GM19035 (cell line): ENCODE measurements at regions not wholly inside any gene's neighbourhood (a gene's known extent, or its start where the extent isn't known, plus 50 kb on each side); places are given as distances from the start of the nearest gene placed in this dataset.

Source experiments
- ATAC-seq: cut with Tn5 transposase; IDR thresholded peaks from one replicate; pipeline ENCODE4 v1.9.1; 2021; ENCODE audit not compliant: unreplicated experiment

DNA sequence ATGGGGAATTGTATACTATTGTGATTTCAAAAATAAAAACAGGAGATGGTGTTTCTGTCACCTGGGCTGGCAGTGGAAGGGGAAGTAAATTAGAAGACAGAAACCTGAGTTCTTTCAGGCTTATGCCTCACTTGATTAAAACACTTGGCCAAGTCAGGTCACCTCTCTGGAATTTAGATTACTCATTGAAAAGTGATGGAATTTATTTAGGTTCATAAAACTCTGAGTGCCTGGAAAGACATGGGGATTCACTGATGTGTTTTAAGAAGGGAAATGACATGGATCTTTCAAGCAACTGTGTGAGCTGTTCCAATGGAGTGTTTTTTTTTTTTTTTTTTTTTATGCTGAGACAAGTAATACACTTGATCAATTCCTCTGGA is 400.1 kb downstream of the TMEM135 start:
- ATAC-seq = no peak

DNA sequence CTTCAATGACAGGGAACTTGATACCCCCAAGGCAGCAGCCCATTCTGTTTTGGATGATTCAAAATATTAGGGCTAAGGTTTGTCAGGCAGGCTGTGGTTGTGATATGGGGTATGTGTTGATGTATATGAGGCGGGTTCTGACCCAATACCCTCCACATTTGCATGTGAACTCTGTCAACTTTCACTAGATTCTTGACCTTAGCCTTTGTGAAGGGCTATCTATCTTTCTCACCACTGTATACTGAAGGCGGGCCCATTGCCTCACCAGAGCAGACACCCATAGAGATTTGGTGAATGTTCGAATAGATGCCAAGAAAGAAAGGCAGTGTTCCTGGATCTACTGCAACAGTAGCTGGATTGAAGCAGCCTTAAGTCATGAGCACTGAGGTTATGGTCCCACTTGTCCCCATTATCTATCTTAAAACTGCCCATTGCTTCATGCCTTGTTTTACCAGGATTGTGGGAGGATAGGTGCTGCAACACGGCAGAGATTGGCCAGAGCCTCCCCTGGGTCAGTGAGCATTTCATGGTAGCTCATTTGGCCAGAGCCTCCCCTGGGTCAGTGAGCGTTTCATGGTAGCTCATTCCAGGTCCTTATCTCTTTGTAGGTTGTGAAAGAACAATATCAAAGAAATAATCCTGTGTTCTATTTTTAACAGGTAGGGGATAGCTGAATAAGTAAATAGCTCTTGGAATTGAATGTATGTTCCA is 399.6 kb downstream of the TMEM135 start:
- ATAC-seq = no peak

DNA sequence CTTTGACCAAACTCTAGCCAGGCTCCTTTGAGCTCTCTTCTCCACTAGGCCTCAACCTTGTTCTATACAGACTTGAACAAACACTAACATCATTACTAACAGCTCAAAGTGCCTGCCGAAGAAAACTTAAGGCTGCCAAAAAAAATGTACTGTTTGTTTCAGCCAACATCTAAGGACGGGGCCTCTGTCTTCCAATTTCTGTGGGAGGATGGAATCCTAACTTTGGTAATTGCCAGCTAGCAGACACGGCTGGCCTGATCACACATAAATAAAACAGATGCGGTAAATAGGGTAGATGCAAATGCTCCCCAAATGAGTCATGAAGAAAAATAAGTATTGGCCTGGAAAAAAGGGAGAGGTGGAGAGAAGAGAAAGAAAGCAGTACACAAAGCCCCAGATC is 394.3 kb downstream of the TMEM135 start:
- ATAC-seq = no peak

DNA sequence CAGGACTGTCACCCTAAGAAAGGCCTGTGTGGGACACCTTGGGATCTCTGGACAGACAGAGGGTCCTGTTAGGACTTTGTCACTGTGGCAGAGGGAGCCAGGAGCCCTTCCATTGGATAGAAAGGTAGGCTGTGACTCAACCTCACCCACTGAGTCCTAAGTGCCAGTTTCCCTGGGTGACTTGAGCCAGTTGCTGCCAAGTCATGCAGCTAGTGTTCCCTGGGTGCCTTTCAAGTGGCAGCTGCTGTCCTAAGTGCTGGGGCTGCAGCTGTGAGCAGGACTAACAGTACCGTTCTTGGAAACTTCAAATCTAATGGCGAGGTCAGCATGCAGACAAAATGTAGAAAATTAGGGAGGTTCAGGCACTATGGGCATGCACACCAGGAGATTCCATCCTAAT is 393.7 kb downstream of the TMEM135 start:
- no peak for ATAC-seq

DNA sequence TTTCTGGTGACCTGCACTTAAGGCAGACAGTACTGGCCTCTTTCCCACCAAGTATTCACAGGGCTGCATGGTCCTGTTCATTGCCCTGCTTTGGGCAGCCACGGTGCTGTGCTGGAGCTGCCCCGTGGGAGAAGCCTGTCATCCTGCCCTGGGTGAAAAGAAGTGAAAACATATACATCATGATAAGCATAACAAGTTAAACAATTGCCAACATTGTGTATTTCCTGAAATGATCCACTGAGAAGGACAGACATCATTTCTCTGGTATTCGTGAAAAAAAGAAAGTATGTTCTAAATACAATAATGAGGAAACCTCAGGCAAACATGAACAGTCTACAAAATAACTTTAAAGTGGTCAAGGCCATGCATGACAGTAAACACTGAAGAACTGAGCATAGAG is 393.1 kb downstream of the TMEM135 start:
- no peak for ATAC-seq

DNA sequence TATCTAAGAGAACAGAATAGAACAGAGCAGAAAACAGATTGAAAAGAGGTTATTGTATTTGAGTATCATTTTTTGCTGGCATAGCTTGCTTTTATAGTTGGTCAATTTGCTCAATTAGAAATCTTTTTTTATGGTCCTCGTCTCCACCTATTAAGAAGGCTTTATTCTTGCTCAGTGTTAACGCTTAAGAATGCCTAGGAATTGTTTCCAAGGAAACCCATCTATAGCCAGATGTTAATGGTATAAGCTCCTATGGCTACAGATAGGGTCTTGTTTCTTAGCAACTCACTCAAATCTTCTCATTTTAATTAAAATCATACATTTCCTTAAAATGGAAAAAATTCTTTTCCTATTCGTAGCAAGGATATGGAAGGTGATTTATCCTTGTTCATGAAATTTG is 392.3 kb downstream of the TMEM135 start:
- ATAC-seq = no peak

DNA sequence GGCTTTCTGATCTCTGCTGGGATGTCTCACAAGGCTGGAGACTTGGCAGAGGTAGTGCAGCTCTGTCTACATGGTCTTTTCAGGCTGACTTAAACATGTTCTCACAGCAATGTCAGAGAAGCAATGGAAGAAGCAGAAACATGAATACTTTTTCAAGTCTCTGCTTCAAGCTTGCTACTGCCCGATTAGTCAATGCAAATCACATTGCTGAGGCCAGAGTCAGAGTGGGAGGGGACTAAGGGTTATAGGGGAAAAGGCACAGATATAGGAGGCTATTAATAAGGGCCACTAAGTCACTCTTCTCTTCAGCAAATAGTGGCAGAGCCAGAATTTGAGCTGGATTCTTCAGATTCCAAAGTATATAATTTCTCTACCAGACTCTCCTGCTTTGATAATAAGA is 390.5 kb downstream of the TMEM135 start:
- ATAC-seq = no peak

DNA sequence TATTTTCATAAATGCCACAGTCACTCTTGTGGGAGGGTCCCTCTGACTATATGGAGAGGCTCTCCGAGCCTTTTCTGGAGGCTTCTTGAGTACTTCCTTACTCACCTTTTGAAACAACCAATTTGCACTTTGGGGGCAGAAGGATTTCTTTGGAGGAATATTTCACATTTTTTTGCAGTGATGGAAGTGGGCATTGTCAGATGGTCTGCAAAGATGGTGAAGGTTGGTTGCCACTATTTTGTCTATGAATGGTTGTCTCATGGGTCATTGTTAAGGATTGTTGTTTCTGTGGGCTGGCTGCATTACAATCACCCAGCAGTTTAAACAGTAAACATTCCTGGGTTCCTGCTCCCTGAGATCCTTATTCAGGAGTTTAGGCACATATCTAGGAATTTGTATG is 388.2 kb downstream of the TMEM135 start:
- no peak for ATAC-seq

DNA sequence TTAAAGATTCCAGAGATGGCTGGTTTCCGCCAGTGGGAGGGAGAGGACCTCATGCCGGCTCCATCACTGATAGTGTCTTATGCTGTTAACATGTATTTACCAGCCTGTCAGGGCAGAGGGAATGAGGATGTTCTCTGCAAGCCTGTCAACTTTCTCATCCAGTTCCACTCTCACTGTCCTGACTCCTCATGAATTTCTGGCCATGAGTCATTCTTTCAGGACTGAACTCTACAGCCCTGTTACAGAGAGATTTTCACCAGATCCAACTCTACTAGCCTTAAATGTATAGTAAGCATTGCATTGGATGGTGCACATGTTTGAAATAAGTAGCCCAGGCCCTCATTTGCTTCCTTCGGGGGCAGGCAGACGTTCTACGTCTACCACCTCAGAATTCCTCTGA is 387.7 kb downstream of the TMEM135 start:
- ATAC-seq = no peak

DNA sequence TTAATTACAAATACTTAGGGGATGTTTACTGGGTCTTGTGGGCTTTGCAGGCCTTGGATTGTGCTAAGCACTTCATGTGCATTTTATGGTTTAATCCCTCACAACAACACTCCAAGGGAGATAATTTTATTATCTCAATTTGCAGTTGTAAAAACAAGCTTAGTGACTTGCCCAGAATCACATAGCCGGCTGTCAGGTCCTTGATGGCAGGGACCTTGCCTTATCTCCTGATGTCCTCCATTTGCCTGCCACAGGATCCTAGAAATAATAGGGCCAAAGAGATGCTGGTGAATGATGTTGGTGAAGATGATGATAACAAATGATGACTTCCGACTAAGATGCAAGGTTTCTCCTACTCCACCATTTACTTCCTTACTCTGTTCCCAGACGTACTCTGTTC is 385.4 kb downstream of the TMEM135 start:
- ATAC-seq = no peak

DNA sequence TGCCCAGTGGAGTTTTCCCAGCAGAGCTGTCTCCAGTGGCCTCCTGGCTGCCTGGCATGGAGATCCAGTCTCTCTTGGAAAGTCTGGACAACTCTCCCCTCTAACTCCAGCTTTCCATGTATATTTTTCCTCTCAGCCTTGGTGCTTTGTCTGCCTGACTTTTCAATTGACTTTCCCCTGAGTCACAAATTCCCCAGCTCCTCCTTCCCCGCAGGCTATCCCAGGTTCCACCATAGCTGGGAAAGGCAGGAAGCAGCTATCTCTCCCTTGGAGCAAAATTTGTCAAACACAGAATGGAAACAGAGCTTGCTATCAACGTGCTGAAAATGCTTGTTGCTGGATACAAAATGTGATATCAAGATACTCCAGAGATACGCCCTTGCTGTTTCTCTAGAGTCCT is 384.8 kb downstream of the TMEM135 start:
- ATAC-seq = no peak

DNA sequence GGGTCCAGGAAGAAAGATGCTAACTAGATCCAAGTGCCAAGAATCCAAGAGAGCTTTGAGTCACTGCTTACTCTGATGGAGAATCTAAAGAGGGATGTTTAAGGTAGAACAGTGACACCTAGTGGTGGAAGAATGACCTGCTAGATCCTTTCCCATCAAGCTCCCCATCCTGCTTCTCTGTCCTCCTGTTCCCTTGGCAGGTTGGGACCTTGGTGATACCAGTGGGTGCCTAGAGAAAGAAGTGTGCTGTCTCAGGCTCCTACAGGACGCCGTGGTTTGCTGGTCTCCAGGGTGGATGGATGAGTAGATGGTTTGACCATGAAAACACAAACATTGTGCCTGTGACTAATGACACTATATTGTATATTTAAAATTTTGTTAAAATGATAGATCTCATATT is 383.7 kb downstream of the TMEM135 start:
- peak; percentile 81 for ATAC-seq

DNA sequence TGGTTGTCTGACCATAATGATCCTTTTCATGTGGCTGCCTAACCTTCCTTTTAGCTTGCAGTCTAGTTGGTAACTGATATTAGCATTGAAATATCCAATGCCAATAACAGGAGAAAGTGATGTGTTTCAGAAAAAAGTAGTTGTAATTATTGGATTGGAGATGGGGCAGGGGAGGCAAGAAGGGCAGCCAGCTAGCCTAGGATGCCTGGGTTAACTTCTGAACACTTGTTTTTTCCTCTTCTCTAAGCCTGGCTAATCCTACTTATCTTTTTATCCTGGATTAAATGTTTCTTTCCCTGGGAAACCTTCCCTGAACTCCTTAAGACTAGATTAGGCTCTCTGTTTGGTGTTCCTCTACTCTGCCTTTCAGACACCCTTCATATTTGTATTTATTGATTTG is 380.2 kb downstream of the TMEM135 start:
- no peak for ATAC-seq

DNA sequence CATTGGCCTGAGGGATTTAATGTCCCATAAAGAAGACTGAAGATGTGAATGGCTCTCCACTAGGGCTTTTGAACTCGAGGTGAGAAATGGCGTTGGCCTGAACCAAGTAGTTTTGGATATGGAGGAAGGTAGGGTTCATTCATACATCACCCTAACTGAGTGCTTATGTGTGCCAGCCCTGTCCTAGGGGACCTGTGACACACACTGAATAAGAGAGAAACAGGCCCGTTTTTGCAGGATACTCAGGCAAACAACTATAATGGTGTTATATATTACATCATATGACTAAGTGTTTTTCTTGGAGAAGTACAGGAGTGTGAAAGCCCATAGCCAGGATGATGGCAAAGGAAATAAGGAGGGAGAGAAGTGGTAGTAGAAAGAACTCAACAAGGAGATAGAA is 368.1 kb downstream of the TMEM135 start:
- no peak for ATAC-seq

DNA sequence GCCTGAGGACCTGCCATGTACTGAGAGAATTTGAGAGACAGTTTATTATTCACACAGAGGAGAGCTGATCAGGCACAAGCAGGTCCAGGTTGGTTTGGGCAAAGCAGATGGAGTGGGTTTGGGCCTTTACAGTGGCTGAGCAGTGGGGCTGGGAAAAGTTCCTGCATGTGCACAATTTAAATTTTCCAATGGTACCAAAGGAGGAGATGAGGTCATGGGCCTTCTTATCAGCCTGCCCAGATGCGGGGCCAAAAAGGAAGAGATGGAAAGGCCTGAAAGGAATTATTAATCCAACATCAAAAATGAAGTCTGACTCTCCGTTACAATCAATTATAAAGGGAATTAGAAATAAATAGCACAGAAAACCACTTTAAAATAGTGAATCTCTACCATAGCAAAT is 367.6 kb downstream of the TMEM135 start:
- no peak for ATAC-seq

DNA sequence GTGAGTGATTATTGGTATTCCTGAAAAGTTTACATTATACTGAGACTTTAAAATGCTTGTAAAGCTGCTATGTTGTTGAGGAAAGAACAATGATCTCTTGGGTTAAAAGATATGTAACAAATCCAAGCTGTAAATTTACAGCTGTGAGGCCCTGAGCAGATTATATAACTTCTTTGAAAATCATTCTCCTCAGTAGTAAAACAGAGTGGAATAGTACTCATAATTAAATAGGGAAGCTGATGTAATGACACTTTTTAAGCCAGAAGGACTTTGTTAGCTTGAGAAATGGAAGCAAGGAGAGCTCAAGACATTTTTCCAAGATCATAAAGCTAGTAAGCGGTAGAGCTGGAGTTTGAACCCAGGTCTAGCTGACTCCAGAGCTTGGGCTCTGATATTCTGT is 363.9 kb downstream of the TMEM135 start:
- no peak for ATAC-seq

DNA sequence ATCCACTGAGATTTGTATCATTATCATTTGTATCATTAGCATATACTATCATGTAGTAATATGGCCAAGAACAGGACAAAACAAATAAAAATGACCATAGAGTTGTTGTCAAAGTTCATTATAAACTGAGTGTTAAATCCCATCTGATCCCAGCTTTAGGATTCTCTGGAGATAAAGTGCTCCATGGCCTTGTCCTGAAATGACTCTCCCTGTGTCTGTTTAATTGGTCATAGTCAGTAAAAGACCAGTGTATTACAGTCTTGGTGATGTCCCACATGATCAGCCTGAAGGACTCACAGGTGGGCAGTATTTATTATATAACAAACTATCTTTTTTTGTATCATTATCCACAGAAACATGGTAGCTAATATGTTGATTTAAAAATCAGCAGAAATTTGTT is 361.6 kb downstream of the TMEM135 start:
- no peak for ATAC-seq

DNA sequence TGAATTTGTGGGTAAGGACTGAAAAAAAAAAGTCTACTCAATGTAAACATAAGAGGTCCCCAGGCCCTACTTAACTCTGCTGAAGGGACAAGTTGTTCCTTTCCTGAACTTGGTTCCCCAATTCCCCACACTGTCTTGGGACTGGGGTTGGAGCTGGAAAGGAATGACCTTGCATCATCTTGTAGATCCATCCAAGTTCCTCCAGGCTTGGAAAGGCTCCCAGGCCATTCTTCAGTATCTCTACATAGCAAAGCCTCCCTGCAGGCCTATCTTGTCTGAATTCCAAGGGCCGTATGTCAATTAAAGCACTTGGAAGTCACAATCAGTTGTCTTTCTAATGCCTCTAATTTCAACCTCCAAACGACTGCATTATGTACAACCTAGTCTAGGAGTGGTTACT is 361.2 kb downstream of the TMEM135 start:
- no peak for ATAC-seq

DNA sequence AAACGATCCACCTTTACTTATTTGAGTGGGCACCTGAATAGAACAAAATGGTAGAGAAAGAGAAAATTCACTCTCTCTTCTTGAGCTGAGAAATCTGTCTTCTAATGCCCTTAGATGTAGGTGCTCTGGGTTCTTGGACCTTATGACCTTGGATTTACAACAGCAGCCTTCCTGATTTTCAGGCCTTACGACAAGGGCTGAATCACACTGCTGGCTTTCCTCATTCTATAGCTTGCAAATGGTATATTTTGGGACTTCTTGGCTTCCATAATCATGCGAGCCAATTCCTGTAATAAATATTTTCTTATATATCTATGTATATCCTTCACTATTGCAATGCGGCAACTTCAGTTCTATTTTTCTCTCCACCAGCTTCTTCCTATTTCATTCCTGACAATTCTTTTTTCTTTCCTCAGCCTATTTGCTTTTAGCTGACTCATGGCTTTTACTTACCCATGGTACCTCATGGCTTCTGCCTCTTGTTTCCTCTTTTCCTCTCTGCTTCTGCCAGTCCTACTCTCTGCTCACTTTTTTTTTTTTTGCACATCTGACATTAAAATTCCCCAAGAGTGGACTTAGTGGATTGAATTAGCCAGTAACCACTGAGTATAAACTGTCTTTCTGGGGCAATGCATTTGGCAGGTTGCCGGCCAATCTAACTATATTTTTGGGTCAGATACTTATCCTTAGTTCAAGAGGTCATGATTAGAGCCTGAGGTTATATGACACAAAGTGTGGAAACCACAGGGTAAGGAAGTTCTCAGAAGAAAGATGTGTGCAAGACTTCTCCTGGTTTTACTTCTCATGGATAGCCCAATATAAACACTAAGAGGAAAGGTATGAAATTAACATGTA is 359.5 kb downstream of the TMEM135 start:
- no peak for ATAC-seq

DNA sequence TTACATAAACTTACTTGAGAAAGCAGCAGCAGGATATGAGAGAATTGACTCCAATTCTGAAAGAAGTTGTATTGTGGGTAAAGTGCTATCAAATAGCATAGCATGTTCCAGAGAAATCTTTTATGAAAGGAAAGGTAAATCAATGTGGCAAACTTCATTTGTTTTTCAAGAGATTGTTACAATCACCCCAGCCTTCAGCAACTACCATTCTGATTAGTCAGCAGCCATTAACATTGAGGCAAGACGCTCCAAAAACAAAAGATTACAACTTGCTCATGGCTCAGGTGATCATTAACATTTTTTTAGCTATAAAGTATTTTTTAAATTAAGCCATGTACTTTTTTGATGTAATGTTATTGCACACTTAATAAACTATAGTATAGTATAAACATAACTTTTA is 357.2 kb downstream of the TMEM135 start:
- no peak for ATAC-seq

DNA sequence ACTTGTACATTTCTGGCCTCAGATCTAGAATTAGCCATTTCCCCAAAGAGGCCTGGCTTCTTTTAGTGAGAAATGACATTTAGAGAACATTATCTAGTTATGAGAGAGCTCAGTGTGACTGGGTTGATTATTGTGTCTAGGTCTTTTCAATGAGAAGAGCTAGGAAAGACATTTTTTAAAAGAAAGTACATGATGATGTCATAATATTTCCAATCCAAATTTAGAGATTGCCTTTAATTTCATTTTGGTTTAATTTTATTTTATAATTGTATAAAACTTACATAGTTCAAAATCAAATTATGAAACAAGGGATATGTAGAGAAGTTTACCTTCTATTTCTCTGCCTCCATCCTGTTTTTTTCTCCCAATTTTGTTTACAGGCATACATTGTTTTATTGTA is 354.9 kb downstream of the TMEM135 start:
- no peak for ATAC-seq

DNA sequence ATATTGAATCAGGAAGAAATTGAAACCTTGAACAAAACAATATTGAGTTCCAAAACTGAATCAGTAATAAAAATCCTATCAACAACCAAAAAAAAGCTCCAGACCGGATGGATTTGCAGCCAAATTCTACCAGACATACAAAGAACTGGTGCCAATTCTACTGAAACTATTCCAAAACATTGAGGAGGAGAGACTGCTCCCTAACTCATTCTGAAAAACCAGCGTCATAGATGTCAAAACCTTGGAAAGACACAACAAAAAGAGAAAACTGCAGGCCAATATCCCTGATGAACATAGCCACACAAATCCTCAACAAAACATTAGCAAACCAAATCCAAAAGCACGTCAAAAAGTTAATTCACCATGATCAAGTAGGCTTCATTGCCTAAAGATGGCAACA is 353.8 kb downstream of the TMEM135 start:
- no peak for ATAC-seq
